CD4-positive, CD25-positive, alpha-beta regulatory T cell (primary cell): ENCODE measurements at regions not wholly inside any gene's neighbourhood (a gene's known extent, or its start where the extent isn't known, plus 50 kb on each side); places are given as distances from the start of the nearest gene placed in this dataset.
"Not testable (repeated sequence)": the region's sequence is repeated elsewhere in the genome, so short reads cannot be mapped to it uniquely, and the experiment has no call there.

Source experiments
- ATAC-seq, 2 donors: fragments of 150-1000 bp; cut with Tn5 transposase; one replicate each; pipeline ENCODE4 v1.10.0; 2021; ENCODE audit warnings: low read depth in 2 of 2, moderate number of reproducible peaks in 2 of 2, moderate library complexity in 1 of 2
- DNase-seq, 3 donors: peaks; one replicate each; pipeline versions ENCODE4 v3.0.0 to v3.0.0-alpha.2; 2012 to 2022; ENCODE audit warnings: mixed read lengths in 1 of 3
- H3K27ac ChIP-seq: one replicate; pipeline ENCODE4 v1.7.0; 2013; ENCODE audit warnings: mild to moderate bottlenecking, low read length; ENCODE audit not compliant: insufficient read depth, poor library complexity, severe bottlenecking
- H3K27me3 ChIP-seq: one replicate; pipeline ENCODE4 v1.7.0; 2013; ENCODE audit warnings: low read length; ENCODE audit not compliant: control insufficient read depth, insufficient read depth
- H3K36me3 ChIP-seq: one replicate; pipeline ENCODE4 v1.7.0; 2013; ENCODE audit warnings: mild to moderate bottlenecking, low read length, moderate library complexity; ENCODE audit not compliant: control insufficient read depth, insufficient read depth
- H3K4me1 ChIP-seq: 2 replicates; pipeline ENCODE4 v1.7.0; 2013; ENCODE audit warnings: mild to moderate bottlenecking, low read length; ENCODE audit not compliant: insufficient read depth, control insufficient read depth, poor library complexity, severe bottlenecking
- H3K4me3 ChIP-seq: one replicate; pipeline ENCODE4 v1.7.0; 2013; ENCODE audit warnings: low read depth, mild to moderate bottlenecking, low read length, moderate library complexity
- H3K9me3 ChIP-seq, 2 experiments: 1 replicate in 1 of 2; 2 replicates in 1 of 2; pipeline ENCODE4 v1.7.0; 2013; ENCODE audit warnings: low read length in 2 of 2, mild to moderate bottlenecking in 1 of 2, moderate library complexity in 1 of 2; ENCODE audit not compliant: control insufficient read depth in 2 of 2
- H3K27ac Mint-ChIP-seq, 3 donors: one replicate each; pipeline ENCODE4 v1.8.0; 2020 to 2022; ENCODE audit warnings: mild to moderate bottlenecking in 3 of 3, mixed read lengths in 3 of 3, moderate library complexity in 2 of 3
- H3K27me3 Mint-ChIP-seq: one replicate; pipeline ENCODE4 v1.8.0; 2022; ENCODE audit warnings: mild to moderate bottlenecking, mixed read lengths
- H3K36me3 Mint-ChIP-seq: one replicate; pipeline ENCODE4 v1.8.0; 2020; ENCODE audit warnings: mixed read lengths
- H3K4me1 Mint-ChIP-seq, 4 donors: one replicate each; pipeline ENCODE4 v1.8.0; 2020 to 2022; ENCODE audit warnings: mixed read lengths in 4 of 4, mild to moderate bottlenecking in 1 of 4
- H3K4me3 Mint-ChIP-seq, 4 donors: one replicate each; pipeline ENCODE4 v1.8.0; 2020 to 2022; ENCODE audit warnings: mild to moderate bottlenecking in 4 of 4, mixed read lengths in 4 of 4, moderate library complexity in 3 of 4
- H3K9me3 Mint-ChIP-seq, 7 donors: one replicate each; pipeline ENCODE4 v1.8.0; 2020 to 2022; ENCODE audit warnings: mixed read lengths in 7 of 7, mild to moderate bottlenecking in 3 of 7, moderate library complexity in 2 of 7

- not testable (repeated sequence) for H3K36me3 Mint-ChIP-seq, H3K9me3 ChIP-seq, H3K27me3 ChIP-seq, H3K36me3 ChIP-seq, H3K4me3 ChIP-seq, H3K9me3 Mint-ChIP-seq, H3K4me1 Mint-ChIP-seq, ATAC-seq, H3K4me1 ChIP-seq, H3K27me3 Mint-ChIP-seq, H3K27ac ChIP-seq, H3K27ac Mint-ChIP-seq, DNase-seq, H3K4me3 Mint-ChIP-seq
These were observed 180.1 kb downstream of the PLPPR4 start for GRCh38 chr1:99444211-99444927.

- Mint-ChIP-seq H3K27ac (no peak overlapping the region), H3K36me3 (no peaks in the 10 kb centered on the region)
These were observed 180.8 kb downstream of the PLPPR4 start for GRCh38 chr1:99445071-99445470.

GRCh38 chr1:99445486-99445885, 181.2 kb downstream of the PLPPR4 start:
- Mint-ChIP-seq H3K27ac (no peak overlapping the region), H3K4me1 (no peaks in the 10 kb centered on the region), H3K27me3 (peaks cover 4% of the 10 kb centered on the region), H3K9me3 (peaks cover 0 to 2% (median 0%) of the 10 kb centered on the region in 7 donors), H3K4me3 (no peak overlapping the region), H3K36me3 (no peaks in the 10 kb centered on the region)
- Histone ChIP-seq H3K36me3 (no peaks in the 10 kb centered on the region), H3K27ac (no peak overlapping the region), H3K4me1 (no peaks in the 10 kb centered on the region), H3K27me3 (no peaks in the 10 kb centered on the region), H3K9me3 (no peaks in the 10 kb centered on the region), H3K4me3 (no peak overlapping the region)
- DNase-seq (no peak), ATAC-seq (no peak)

More at GRCh38 chr1:99445071-99445470, 180.8 kb downstream of the PLPPR4 start:
- ATAC-seq (no peak), DNase-seq (no peak)
- H3K9me3 Mint-ChIP-seq = peaks cover 0 to 2% (median 0%) of the 10 kb centered on the region in 7 donors
- H3K27me3 Mint-ChIP-seq = peaks cover 4% of the 10 kb centered on the region
- Histone ChIP-seq H3K27me3 (no peaks in the 10 kb centered on the region), H3K27ac (no peak overlapping the region), H3K36me3 (no peaks in the 10 kb centered on the region), H3K9me3 (no peaks in the 10 kb centered on the region), H3K4me3 (no peak overlapping the region), H3K4me1 (no peaks in the 10 kb centered on the region)
- no peak overlapping the region for H3K4me3 Mint-ChIP-seq
- no peaks in the 10 kb centered on the region for H3K4me1 Mint-ChIP-seq

- DNase-seq (no peak), ATAC-seq (no peak)
- no peak overlapping the region for H3K27ac Mint-ChIP-seq
- H3K27me3 Mint-ChIP-seq = no peaks in the 10 kb centered on the region
- Histone ChIP-seq H3K4me3 (no peak overlapping the region), H3K36me3 (no peaks in the 10 kb centered on the region), H3K27ac (no peak overlapping the region), H3K27me3 (no peaks in the 10 kb centered on the region), H3K9me3 (no peaks in the 10 kb centered on the region), H3K4me1 (no peaks in the 10 kb centered on the region)
- H3K36me3 Mint-ChIP-seq = no peaks in the 10 kb centered on the region
- H3K4me3 Mint-ChIP-seq = no peak overlapping the region
- H3K9me3 Mint-ChIP-seq = no peaks in the 10 kb centered on the region
- no peaks in the 10 kb centered on the region for H3K4me1 Mint-ChIP-seq
These were observed 183.4 kb downstream of the PLPPR4 start for GRCh38 chr1:99447721-99448120.

GRCh38 chr1:99455760-99456159, 190.2 kb upstream of the PALMD start:
- H3K9me3 ChIP-seq = no peaks in the 10 kb centered on the region
- no peak overlapping the region for H3K27ac ChIP-seq
- H3K4me3 ChIP-seq = no peak overlapping the region
- Mint-ChIP-seq H3K27ac (no peak overlapping the region), H3K36me3 (no peaks in the 10 kb centered on the region), H3K9me3 (peaks cover 0 to 5% (median 0%) of the 10 kb centered on the region in 7 donors), H3K27me3 (no peaks in the 10 kb centered on the region), H3K4me1 (no peaks in the 10 kb centered on the region), H3K4me3 (no peak overlapping the region)
- DNase-seq (no peak), ATAC-seq (no peak)
- no peaks in the 10 kb centered on the region for H3K27me3 ChIP-seq
- H3K4me1 ChIP-seq = no peaks in the 10 kb centered on the region
- H3K36me3 ChIP-seq = no peaks in the 10 kb centered on the region

- H3K4me3 ChIP-seq = no peak overlapping the region
- no peaks in the 10 kb centered on the region for H3K27me3 ChIP-seq
- Mint-ChIP-seq H3K36me3 (no peaks in the 10 kb centered on the region), H3K27me3 (no peaks in the 10 kb centered on the region), H3K27ac (no peak overlapping the region), H3K4me3 (no peak overlapping the region), H3K4me1 (no peaks in the 10 kb centered on the region), H3K9me3 (peaks cover 0 to 5% (median 0%) of the 10 kb centered on the region in 7 donors)
- H3K36me3 ChIP-seq = no peaks in the 10 kb centered on the region
- H3K9me3 ChIP-seq = no peaks in the 10 kb centered on the region
- no peak overlapping the region for H3K27ac ChIP-seq
- ATAC-seq = no peak
- H3K4me1 ChIP-seq = no peaks in the 10 kb centered on the region
- DNase-seq = no peak
These were observed 189.4 kb upstream of the PALMD start for GRCh38 chr1:99456536-99456935.

GRCh38 chr1:99457381-99458165, 188.3 kb upstream of the PALMD start:
- H3K4me1 ChIP-seq = no peaks in the 10 kb centered on the region
- Mint-ChIP-seq H3K4me3 (no peak overlapping the region), H3K9me3 (peaks cover 0 to 5% (median 0%) of the 10 kb centered on the region in 7 donors), H3K36me3 (no peaks in the 10 kb centered on the region), H3K27me3 (no peaks in the 10 kb centered on the region), H3K27ac (no peak overlapping the region), H3K4me1 (no peaks in the 10 kb centered on the region)
- no peak for ATAC-seq
- H3K4me3 ChIP-seq = no peak overlapping the region
- H3K36me3 ChIP-seq = no peaks in the 10 kb centered on the region
- H3K27me3 ChIP-seq = no peaks in the 10 kb centered on the region
- no peak for DNase-seq
- no peak overlapping the region for H3K27ac ChIP-seq
- H3K9me3 ChIP-seq = no peaks in the 10 kb centered on the region

- no peak overlapping the region for H3K27ac Mint-ChIP-seq
- Histone ChIP-seq H3K36me3 (no peaks in the 10 kb centered on the region), H3K27ac (no peak overlapping the region), H3K4me1 (no peaks in the 10 kb centered on the region), H3K27me3 (no peaks in the 10 kb centered on the region), H3K4me3 (no peak overlapping the region), H3K9me3 (no peaks in the 10 kb centered on the region)
- peaks cover 0 to 1% (median 0%) of the 10 kb centered on the region in 7 donors for H3K9me3 Mint-ChIP-seq
- ATAC-seq (no peak), DNase-seq (no peak)
- H3K4me3 Mint-ChIP-seq = no peak overlapping the region
- no peaks in the 10 kb centered on the region for H3K4me1 Mint-ChIP-seq
- H3K27me3 Mint-ChIP-seq = no peaks in the 10 kb centered on the region
- H3K36me3 Mint-ChIP-seq = no peaks in the 10 kb centered on the region
These were observed 184.4 kb upstream of the PALMD start for GRCh38 chr1:99461499-99461898.
